Neural cell (in vitro differentiated cells): ENCODE measurements at regions not wholly inside any gene's neighbourhood (a gene's known extent, or its start where the extent isn't known, plus 50 kb on each side); places are given as distances from the start of the nearest gene placed in this dataset.

Source experiments
- H2AFZ ChIP-seq: fragments of 200-600, 300-800 bp; sonication (generic), shearing (Covaris generic); 2 replicates; pipeline ENCODE4 v1.6.0; 2014; ENCODE audit warnings: low read depth, mild to moderate bottlenecking, antibody characterized with exemption, low read length, moderate library complexity
- H3F3A ChIP-seq: fragments of 200-600 bp; shearing (Covaris generic); 2 replicates; pipeline ENCODE4 v1.6.1; 2016; ENCODE audit warnings: mild to moderate bottlenecking, moderate library complexity, mixed read lengths, antibody characterized with exemption, low read length; ENCODE audit not compliant: insufficient read depth, poor library complexity, severe bottlenecking
- H3K27ac ChIP-seq: fragments of 200-600, 300-800 bp; sonication (generic), shearing (Covaris generic); 2 replicates; pipeline ENCODE4 v1.5.1; 2014; ENCODE audit warnings: mild to moderate bottlenecking, low read length, moderate library complexity
- H3K27me3 ChIP-seq: fragments of 300-800, 200-600 bp; sonication (generic), shearing (Covaris generic); 2 replicates; pipeline ENCODE4 v1.6.0; 2014; ENCODE audit warnings: mild to moderate bottlenecking, low read depth, low read length, moderate library complexity; ENCODE audit not compliant: insufficient read depth
- H3K36me3 ChIP-seq: fragments of 300-800, 200-600 bp; sonication (generic), shearing (Covaris generic); 2 replicates; pipeline ENCODE4 v1.5.1; 2014; ENCODE audit warnings: mild to moderate bottlenecking, antibody characterized with exemption, low read length, moderate library complexity; ENCODE audit not compliant: insufficient read depth
- H3K4me2 ChIP-seq: fragments of 300-800, 200-600 bp; sonication (generic), shearing (Covaris generic); 2 replicates; pipeline ENCODE4 v1.6.0; 2014; ENCODE audit warnings: mild to moderate bottlenecking, low read length
- H3K4me3 ChIP-seq: fragments of 300-800, 200-600 bp; sonication (generic), shearing (Covaris generic); 2 replicates; pipeline ENCODE4 v1.5.1; 2014; ENCODE audit warnings: mild to moderate bottlenecking, low read length, moderate library complexity
- H3K79me2 ChIP-seq: fragments of 200-600 bp; shearing (Covaris generic); replicated peaks from 2 replicates; pipeline ENCODE4 v1.6.0; 2014; ENCODE audit warnings: mild to moderate bottlenecking, low read length, moderate library complexity; ENCODE audit not compliant: insufficient read depth
- H3K9ac ChIP-seq: fragments of 300-800, 200-600 bp; sonication (generic), shearing (Covaris generic); 2 replicates; pipeline ENCODE4 v1.6.1; 2016; ENCODE audit warnings: mild to moderate bottlenecking, low read length, mixed read lengths
- H3K9me2 ChIP-seq: fragments of 200-600 bp; shearing (Covaris generic); 2 replicates; pipeline ENCODE4 v1.6.1; 2016; ENCODE audit warnings: mild to moderate bottlenecking, low read length, mixed read lengths; ENCODE audit not compliant: insufficient read depth
- H3K9me3 ChIP-seq: fragments of 200-600, 300-800 bp; sonication (generic), shearing (Covaris generic); 2 replicates; pipeline ENCODE4 v1.6.1; 2016; ENCODE audit warnings: mild to moderate bottlenecking, mixed run types, low read length, moderate library complexity, mixed read lengths
- H4K20me1 ChIP-seq: fragments of 200-600 bp; shearing (Covaris generic); 2 replicates; pipeline ENCODE4 v1.6.1; 2016; ENCODE audit warnings: mild to moderate bottlenecking, mixed run types; ENCODE audit not compliant: insufficient read depth
- EZH2 ChIP-seq: fragments of 200-600, 300-800 bp; shearing (Covaris generic), sonication (generic); IDR thresholded peaks from 2 replicates; pipeline ENCODE4 v1.6.1; 2014; ENCODE audit warnings: antibody characterized with exemption, low read length, borderline replicate concordance, mild to moderate bottlenecking; ENCODE audit not compliant: insufficient read depth, poor library complexity, severe bottlenecking
- MXI1 ChIP-seq: fragments of 450-650 bp; conservative IDR thresholded peaks from 2 replicates; pipeline ENCODE4 v1.6.1; 2014; ENCODE audit warnings: antibody characterized with exemption, mild to moderate bottlenecking; ENCODE audit not compliant: poor library complexity, severe bottlenecking
- POLR2AphosphoS5 ChIP-seq: IDR thresholded peaks from 2 replicates; pipeline ENCODE4 v1.6.1; 2012
- RAD21 ChIP-seq: fragments of 450-650 bp; conservative IDR thresholded peaks from 2 replicates; pipeline ENCODE4 v1.6.1; 2014; ENCODE audit warnings: antibody characterized with exemption, mild to moderate bottlenecking, moderate library complexity
- SMC3 ChIP-seq: fragments of 450-650 bp; conservative IDR thresholded peaks from 2 replicates; pipeline ENCODE4 v1.6.1; 2014; ENCODE audit warnings: antibody characterized with exemption, mild to moderate bottlenecking, moderate library complexity; ENCODE audit not compliant: poor library complexity
- TAF1 ChIP-seq: IDR thresholded peaks from 2 replicates; pipeline ENCODE4 v1.6.1; 2012; ENCODE audit warnings: low read depth
- TF ChIP-seq, protein P1 (sequence below): IDR thresholded peaks from 2 replicates; pipeline ENCODE4 v1.6.1; 2012; ENCODE audit warnings: borderline replicate concordance
- TF ChIP-seq, protein P2 (sequence below): fragments of 450-650 bp; IDR thresholded peaks from 2 replicates; pipeline ENCODE4 v1.5.1; 2014; ENCODE audit warnings: antibody characterized with exemption, mild to moderate bottlenecking, moderate library complexity; ENCODE audit not compliant: poor library complexity, severe bottlenecking

DNA sequence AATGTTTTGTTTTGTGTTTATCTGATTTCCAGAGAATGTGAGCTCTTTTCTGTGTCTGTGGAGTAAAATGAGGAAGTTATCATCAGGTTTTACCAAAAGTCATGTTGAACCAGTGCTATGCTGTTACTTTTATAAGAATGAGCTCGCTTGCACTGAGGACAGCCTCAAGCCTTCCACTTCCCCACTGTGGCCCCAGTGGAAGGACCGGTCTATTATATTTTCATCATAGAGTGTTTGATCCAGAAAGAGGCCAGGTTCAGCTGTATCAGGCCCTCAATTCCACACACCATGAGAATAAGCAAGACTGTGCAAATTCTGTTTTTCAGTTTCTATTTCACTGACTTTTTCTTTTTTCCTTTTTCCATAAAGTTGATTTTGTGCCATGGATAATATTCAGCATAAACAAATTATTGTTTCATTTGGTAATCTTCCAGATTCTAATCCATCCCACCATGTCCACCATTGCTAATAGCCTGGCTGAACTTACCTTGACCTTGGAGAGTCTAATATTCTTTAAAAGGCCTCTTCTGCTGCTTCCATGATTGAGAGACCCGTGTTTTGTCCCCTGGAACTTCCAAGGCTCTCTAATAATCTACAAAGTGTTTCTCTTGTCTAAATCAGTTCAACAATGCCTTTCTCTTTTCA lies 286.2 kb downstream of the THBS2 start:
- Histone ChIP-seq H3K36me3 (no peaks in the 10 kb centered on the region), H3K9me3 (no peaks in the 10 kb centered on the region), H3K4me2 (no peak overlapping the region), H3K4me3 (no peak overlapping the region), H3K9ac (no peak overlapping the region), H2AFZ (no peak overlapping the region), H3K27ac (peak overlapping the region; percentile 33), H3K79me2 (no peaks in the 10 kb centered on the region), H4K20me1 (no peaks in the 10 kb centered on the region), H3K27me3 (no peaks in the 10 kb centered on the region), H3F3A (no peaks in the 10 kb centered on the region), H3K9me2 (no peaks in the 10 kb centered on the region)
- no peak for TF ChIP-seq RAD21
- no peak for TF ChIP-seq SMC3
- TF ChIP-seq MXI1, result no peak
- TF ChIP-seq, protein P1, sequence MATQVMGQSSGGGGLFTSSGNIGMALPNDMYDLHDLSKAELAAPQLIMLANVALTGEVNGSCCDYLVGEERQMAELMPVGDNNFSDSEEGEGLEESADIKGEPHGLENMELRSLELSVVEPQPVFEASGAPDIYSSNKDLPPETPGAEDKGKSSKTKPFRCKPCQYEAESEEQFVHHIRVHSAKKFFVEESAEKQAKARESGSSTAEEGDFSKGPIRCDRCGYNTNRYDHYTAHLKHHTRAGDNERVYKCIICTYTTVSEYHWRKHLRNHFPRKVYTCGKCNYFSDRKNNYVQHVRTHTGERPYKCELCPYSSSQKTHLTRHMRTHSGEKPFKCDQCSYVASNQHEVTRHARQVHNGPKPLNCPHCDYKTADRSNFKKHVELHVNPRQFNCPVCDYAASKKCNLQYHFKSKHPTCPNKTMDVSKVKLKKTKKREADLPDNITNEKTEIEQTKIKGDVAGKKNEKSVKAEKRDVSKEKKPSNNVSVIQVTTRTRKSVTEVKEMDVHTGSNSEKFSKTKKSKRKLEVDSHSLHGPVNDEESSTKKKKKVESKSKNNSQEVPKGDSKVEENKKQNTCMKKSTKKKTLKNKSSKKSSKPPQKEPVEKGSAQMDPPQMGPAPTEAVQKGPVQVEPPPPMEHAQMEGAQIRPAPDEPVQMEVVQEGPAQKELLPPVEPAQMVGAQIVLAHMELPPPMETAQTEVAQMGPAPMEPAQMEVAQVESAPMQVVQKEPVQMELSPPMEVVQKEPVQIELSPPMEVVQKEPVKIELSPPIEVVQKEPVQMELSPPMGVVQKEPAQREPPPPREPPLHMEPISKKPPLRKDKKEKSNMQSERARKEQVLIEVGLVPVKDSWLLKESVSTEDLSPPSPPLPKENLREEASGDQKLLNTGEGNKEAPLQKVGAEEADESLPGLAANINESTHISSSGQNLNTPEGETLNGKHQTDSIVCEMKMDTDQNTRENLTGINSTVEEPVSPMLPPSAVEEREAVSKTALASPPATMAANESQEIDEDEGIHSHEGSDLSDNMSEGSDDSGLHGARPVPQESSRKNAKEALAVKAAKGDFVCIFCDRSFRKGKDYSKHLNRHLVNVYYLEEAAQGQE, result no peak

DNA sequence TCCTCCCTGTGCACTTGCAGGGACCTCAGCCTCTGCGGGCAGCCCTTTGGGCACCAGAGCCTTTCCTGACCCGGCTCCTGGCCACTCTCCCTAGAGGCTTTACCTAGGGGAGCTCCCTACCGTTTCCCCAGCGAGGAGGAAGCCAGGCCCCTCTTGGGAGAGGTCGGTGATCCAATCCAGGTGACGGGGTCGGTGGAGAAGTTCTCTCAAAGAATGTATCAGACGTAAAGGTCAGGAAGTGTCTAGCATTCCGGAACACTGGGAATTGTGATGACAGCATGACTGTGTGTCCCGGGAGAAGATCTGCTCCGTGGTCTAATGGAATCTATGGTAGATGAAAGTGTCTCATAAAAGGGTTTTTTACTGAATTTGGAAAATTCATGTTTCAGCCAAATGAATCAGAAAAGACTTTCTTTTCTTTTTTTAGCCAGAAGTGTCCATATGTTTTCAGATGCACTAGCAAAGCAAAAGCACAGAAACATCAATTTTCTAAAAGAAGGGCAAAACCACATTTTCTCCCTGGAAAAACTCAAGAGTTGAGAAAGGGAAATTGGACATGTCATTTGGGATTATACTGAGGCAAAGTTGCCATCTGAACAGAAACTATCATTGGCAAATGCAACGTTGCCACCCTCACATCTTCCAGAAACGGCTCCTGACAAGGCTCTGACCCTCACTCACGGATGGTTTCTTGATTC lies 289.4 kb downstream of the THBS2 start:
- H3K36me3 ChIP-seq, result no peaks in the 10 kb centered on the region
- TF ChIP-seq RAD21 (no peak), TAF1 (no peak), EZH2 (no peak), POLR2AphosphoS5 (no peak), SMC3 (no peak), MXI1 (no peak)
- TF ChIP-seq, protein P2, sequence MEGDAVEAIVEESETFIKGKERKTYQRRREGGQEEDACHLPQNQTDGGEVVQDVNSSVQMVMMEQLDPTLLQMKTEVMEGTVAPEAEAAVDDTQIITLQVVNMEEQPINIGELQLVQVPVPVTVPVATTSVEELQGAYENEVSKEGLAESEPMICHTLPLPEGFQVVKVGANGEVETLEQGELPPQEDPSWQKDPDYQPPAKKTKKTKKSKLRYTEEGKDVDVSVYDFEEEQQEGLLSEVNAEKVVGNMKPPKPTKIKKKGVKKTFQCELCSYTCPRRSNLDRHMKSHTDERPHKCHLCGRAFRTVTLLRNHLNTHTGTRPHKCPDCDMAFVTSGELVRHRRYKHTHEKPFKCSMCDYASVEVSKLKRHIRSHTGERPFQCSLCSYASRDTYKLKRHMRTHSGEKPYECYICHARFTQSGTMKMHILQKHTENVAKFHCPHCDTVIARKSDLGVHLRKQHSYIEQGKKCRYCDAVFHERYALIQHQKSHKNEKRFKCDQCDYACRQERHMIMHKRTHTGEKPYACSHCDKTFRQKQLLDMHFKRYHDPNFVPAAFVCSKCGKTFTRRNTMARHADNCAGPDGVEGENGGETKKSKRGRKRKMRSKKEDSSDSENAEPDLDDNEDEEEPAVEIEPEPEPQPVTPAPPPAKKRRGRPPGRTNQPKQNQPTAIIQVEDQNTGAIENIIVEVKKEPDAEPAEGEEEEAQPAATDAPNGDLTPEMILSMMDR, result no peak
- H3K9me3 ChIP-seq, result no peaks in the 10 kb centered on the region
- H3K9me2 ChIP-seq, result no peaks in the 10 kb centered on the region
- no peaks in the 10 kb centered on the region for H4K20me1 ChIP-seq
- no peaks in the 10 kb centered on the region for H3F3A ChIP-seq
- no peak overlapping the region for H3K4me2 ChIP-seq
- no peaks in the 10 kb centered on the region for H3K27me3 ChIP-seq
- H3K27ac ChIP-seq, result no peak overlapping the region
- H3K79me2 ChIP-seq, result no peaks in the 10 kb centered on the region
- no peak overlapping the region for H2AFZ ChIP-seq
- H3K9ac ChIP-seq, result no peak overlapping the region
- H3K4me3 ChIP-seq, result no peak overlapping the region
